Peyer's patch (tissue), 4 donors: ENCODE measurements at regions not wholly inside any gene's neighbourhood (a gene's known extent, or its start where the extent isn't known, plus 50 kb on each side); places are given as distances from the start of the nearest gene placed in this dataset.

ENCODE experiments used
- DNase-seq, 3 donors: peaks; one replicate each; pipeline ENCODE4 v3.0.0-alpha.2; 2017 to 2019
- H3K27ac ChIP-seq, 4 donors: fragments of 200-600 bp; sonication (generic); one replicate each; pipeline ENCODE4 v1.5.1; 2016 to 2019
- H3K27me3 ChIP-seq, 2 donors: fragments of 200-600 bp; sonication (generic); one replicate each; pipeline ENCODE4 v1.5.1; 2019
- H3K36me3 ChIP-seq, 3 donors: fragments of 200-600 bp; sonication (generic); one replicate each; pipeline ENCODE4 v1.5.1; 2016 to 2019
- H3K4me1 ChIP-seq, 4 donors: fragments of 200-600 bp; sonication (generic); one replicate each; pipeline ENCODE4 v1.5.1; 2016 to 2019
- H3K4me3 ChIP-seq, 4 donors: fragments of 200-600 bp; sonication (generic); 1 replicate in 3 of 4; 2 replicates in 1 of 4; pipeline ENCODE4 v1.5.1; 2016 to 2019; ENCODE audit warnings: mild to moderate bottlenecking in 1 of 4
- H3K9me3 ChIP-seq, 4 donors: fragments of 200-600 bp; sonication (generic); one replicate each; pipeline ENCODE4 v1.5.1; 2016 to 2019; ENCODE audit warnings: mild to moderate bottlenecking in 1 of 4
- POLR2A ChIP-seq, 2 donors: fragments of 450-650 bp; IDR thresholded peaks; one replicate each; pipeline ENCODE4 v1.5.1; 2017; ENCODE audit warnings: antibody characterized with exemption in 2 of 2, mild to moderate bottlenecking in 2 of 2, moderate library complexity in 2 of 2
- TF ChIP-seq, protein P1 (sequence below), 6 experiments: fragments of 450-650 bp in 4 of 6; fragments of 200-600 bp in 2 of 6; sonication (generic) in 1 of 6; IDR thresholded peaks; one replicate each; pipeline ENCODE4 v1.5.1; 2017 to 2019; ENCODE audit warnings: antibody characterized with exemption in 6 of 6, mild to moderate bottlenecking in 3 of 6, moderate library complexity in 1 of 6

GRCh38 chr5:155866971-155867370 lies 460.0 kb upstream of the SGCD start:
- no peaks in the 10 kb centered on the region for H3K36me3 ChIP-seq
- H3K27me3 ChIP-seq: no peaks in the 10 kb centered on the region
- no peak overlapping the region for H3K27ac ChIP-seq
- H3K4me1 ChIP-seq: no peaks in the 10 kb centered on the region
- no peak overlapping the region for H3K4me3 ChIP-seq
- no peak for TF ChIP-seq POLR2A (IDR thresholded peaks at IDR 0.05)
- TF ChIP-seq, protein P1, sequence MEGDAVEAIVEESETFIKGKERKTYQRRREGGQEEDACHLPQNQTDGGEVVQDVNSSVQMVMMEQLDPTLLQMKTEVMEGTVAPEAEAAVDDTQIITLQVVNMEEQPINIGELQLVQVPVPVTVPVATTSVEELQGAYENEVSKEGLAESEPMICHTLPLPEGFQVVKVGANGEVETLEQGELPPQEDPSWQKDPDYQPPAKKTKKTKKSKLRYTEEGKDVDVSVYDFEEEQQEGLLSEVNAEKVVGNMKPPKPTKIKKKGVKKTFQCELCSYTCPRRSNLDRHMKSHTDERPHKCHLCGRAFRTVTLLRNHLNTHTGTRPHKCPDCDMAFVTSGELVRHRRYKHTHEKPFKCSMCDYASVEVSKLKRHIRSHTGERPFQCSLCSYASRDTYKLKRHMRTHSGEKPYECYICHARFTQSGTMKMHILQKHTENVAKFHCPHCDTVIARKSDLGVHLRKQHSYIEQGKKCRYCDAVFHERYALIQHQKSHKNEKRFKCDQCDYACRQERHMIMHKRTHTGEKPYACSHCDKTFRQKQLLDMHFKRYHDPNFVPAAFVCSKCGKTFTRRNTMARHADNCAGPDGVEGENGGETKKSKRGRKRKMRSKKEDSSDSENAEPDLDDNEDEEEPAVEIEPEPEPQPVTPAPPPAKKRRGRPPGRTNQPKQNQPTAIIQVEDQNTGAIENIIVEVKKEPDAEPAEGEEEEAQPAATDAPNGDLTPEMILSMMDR (IDR thresholded peaks at IDR 0.05): no peak
- no peaks in the 10 kb centered on the region for H3K9me3 ChIP-seq
- no peak for DNase-seq

GRCh38 chr5:155867522-155868088 lies 459.4 kb upstream of the SGCD start:
- Histone ChIP-seq H3K27ac (no peak overlapping the region), H3K4me3 (no peak overlapping the region), H3K9me3 (no peaks in the 10 kb centered on the region), H3K4me1 (no peaks in the 10 kb centered on the region), H3K27me3 (no peaks in the 10 kb centered on the region), H3K36me3 (no peaks in the 10 kb centered on the region)
- no peak for DNase-seq
- TF ChIP-seq, protein P1 (IDR thresholded peaks at IDR 0.05): no peak
- TF ChIP-seq POLR2A (IDR thresholded peaks at IDR 0.05): no peak

- DNase-seq: no peak
- Histone ChIP-seq H3K27ac (no peak overlapping the region), H3K4me3 (no peak overlapping the region), H3K36me3 (no peaks in the 10 kb centered on the region), H3K9me3 (no peaks in the 10 kb centered on the region), H3K4me1 (no peaks in the 10 kb centered on the region), H3K27me3 (no peaks in the 10 kb centered on the region)
- TF ChIP-seq, protein P1 (IDR thresholded peaks at IDR 0.05): no peak
- no peak for TF ChIP-seq POLR2A (IDR thresholded peaks at IDR 0.05)
Measured at GRCh38 chr5:155870636-155871035, 456.3 kb upstream of the SGCD start.

DNA sequence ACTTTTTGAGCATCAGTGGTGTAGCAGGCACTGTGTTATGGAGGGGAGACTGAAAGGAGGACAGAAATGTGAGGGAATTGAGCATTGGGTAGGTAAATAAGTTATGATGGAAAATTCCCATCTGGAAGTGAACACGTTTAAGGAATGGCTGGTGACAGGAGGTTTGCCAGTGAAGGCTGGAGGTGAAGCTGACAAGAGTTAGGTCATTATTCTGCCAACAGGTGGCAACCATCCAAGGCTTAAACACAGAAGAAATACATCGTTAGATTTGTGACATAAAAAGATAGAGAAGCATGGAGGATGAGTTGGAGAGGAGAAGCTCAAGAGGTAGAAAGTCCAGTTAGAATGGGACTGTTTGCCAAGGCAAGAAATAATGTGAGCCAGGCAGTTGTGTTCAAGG lies 455.3 kb upstream of the SGCD start:
- Histone ChIP-seq H3K36me3 (no peaks in the 10 kb centered on the region), H3K27me3 (no peaks in the 10 kb centered on the region)
- TF ChIP-seq, protein P1 (IDR thresholded peaks at IDR 0.05): no peak
- no peak for TF ChIP-seq POLR2A (IDR thresholded peaks at IDR 0.05)

GRCh38 chr5:155872629-155873220 lies 454.2 kb upstream of the SGCD start:
- H3K9me3 ChIP-seq: no peaks in the 10 kb centered on the region
- H3K27ac ChIP-seq: no peak overlapping the region
- H3K4me1 ChIP-seq: no peaks in the 10 kb centered on the region
- no peaks in the 10 kb centered on the region for H3K27me3 ChIP-seq
- no peak for TF ChIP-seq POLR2A (IDR thresholded peaks at IDR 0.05)
- TF ChIP-seq, protein P1 (IDR thresholded peaks at IDR 0.05): no peak
- H3K36me3 ChIP-seq: no peaks in the 10 kb centered on the region
- DNase-seq: no peak
- no peak overlapping the region for H3K4me3 ChIP-seq

More for the DNA sequence above, 455.3 kb upstream of the SGCD start:
- Histone ChIP-seq H3K27ac (no peak overlapping the region), H3K4me3 (no peak overlapping the region), H3K4me1 (no peaks in the 10 kb centered on the region), H3K9me3 (no peaks in the 10 kb centered on the region)
- no peak for DNase-seq
